Spinal cord (tissue), 9 donors: ENCODE measurements at regions not wholly inside any gene's neighbourhood (a gene's known extent, or its start where the extent isn't known, plus 50 kb on each side); places are given as distances from the start of the nearest gene placed in this dataset.

Source experiments
- DNase-seq, 6 donors: peaks; one replicate each; pipeline versions ENCODE4 v3.0.0 to v3.0.0-alpha.2; 2013 to 2015; ENCODE audit warnings: low spot score in 6 of 6, low read depth in 4 of 6
- H3K27ac ChIP-seq: one replicate; pipeline ENCODE4 v1.5.1; 2013; ENCODE audit warnings: low read depth, low read length, control low read depth
- H3K27me3 ChIP-seq: one replicate; pipeline ENCODE4 v1.6.1; 2013; ENCODE audit warnings: low read length; ENCODE audit not compliant: control insufficient read depth, insufficient read depth
- H3K36me3 ChIP-seq: one replicate; pipeline ENCODE4 v1.6.1; 2013; ENCODE audit warnings: low read length; ENCODE audit not compliant: control insufficient read depth, insufficient read depth
- H3K4me1 ChIP-seq: one replicate; pipeline ENCODE4 v1.6.1; 2013; ENCODE audit warnings: low read length; ENCODE audit not compliant: control insufficient read depth, insufficient read depth
- H3K4me3 ChIP-seq: one replicate; pipeline ENCODE4 v1.5.1; 2013; ENCODE audit warnings: low read depth, low read length, control low read depth
- H3K9me3 ChIP-seq: one replicate; pipeline ENCODE4 v1.6.1; 2013; ENCODE audit warnings: low read length; ENCODE audit not compliant: control insufficient read depth, insufficient read depth
- WGBS: methylation state at CpG from one replicate; pipeline ENCODE4 v1.1.5; 2013; ENCODE audit warnings: missing lambda C conversion rate; ENCODE audit not compliant: insufficient coverage; 5-methylcytosine and 5-hydroxymethylcytosine counted together
- donor health status: healthy.

DNA sequence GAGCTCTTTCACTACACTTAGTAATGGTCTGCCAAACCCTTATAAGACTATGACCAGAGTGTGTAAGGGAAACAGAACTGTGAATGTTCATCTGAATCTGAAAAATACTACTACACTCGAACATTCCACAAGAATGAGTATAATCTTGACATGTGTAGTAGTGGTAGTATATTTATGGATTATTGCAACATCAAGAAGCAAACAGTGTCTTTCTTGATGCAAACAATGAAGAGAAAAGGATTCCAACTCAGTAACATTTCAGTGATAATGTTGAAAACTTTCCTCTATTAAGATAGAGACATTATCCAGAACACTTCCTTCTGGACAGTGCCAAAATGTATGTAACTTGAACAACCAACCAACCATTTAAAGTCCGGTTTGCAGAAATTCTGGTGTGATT lies 394.7 kb upstream of the CPEB2 start:
- WGBS = no CpG with 5 or more reads among the region's 2 CpGs
- Histone ChIP-seq H3K27ac (no peak overlapping the region), H3K4me1 (no peaks in the 10 kb centered on the region), H3K36me3 (no peaks in the 10 kb centered on the region), H3K27me3 (no peaks in the 10 kb centered on the region), H3K4me3 (no peak overlapping the region), H3K9me3 (no peaks in the 10 kb centered on the region)
- no peak for DNase-seq

DNA sequence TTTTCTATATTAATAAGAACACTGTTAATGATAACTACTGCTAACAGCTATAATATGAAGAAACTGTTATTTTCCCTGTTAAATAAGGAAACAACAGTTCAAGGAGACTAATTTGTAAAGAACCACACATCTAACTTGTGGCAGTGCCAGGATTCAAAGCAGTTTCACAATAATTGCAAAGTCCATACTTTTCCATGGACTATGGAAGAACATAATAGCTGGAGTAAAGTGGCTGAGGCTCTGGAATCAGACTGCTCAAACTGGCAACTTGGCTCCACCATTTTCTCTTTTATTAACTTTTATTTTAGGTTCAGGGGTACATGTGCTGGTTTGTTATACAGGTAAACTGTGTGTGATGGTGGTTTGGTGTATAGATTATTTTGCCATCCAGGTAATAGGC lies 393.7 kb upstream of the CPEB2 start:
- Histone ChIP-seq H3K36me3 (no peaks in the 10 kb centered on the region), H3K4me3 (no peak overlapping the region), H3K27ac (no peak overlapping the region), H3K9me3 (no peaks in the 10 kb centered on the region), H3K4me1 (no peaks in the 10 kb centered on the region), H3K27me3 (no peaks in the 10 kb centered on the region)
- no peak for DNase-seq

DNA sequence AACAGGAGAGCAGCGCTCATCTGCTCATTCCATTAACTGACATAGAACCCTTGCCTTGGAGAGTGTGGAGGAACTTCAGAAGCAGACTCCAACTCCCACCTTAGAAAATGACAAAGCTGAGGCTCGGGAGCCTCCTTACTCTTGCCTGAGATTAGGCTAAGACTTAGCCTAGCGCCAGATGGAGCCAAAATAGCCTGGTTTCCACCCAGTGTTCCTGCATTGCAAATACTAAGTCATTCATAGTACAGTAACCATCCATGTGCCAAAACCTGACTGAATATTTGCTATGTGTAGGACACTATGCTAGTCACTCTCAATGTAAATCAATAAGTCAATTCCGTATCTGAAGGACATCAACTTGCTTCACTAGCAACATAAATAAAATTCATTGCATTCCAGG lies 387.4 kb upstream of the CPEB2 start:
- no peaks in the 10 kb centered on the region for H3K27me3 ChIP-seq
- no peaks in the 10 kb centered on the region for H3K9me3 ChIP-seq
- no CpG with 5 or more reads among the region's 4 CpGs for WGBS
- H3K4me3 ChIP-seq = no peak overlapping the region
- no peak for DNase-seq
- no peaks in the 10 kb centered on the region for H3K36me3 ChIP-seq
- H3K4me1 ChIP-seq = no peaks in the 10 kb centered on the region
- H3K27ac ChIP-seq = no peak overlapping the region

DNA sequence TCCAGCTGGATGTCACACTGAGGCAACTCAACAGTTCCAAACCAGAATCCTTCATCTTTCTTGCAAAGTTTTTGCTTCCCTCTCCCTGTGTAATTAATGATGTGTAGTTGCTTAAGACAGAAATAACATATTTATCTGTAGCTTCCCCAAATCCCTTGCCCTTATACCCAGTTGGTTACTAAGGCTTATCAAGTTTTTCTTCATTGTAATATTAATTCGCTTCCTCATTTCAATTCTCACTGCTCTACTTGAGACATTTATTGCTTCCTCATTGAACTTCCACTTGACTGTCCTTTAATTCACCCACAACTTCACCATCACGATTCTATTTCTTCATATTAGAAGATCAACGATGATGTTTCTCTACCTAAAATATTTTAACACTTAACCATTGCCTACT lies 386.6 kb upstream of the CPEB2 start:
- Histone ChIP-seq H3K27ac (no peak overlapping the region), H3K4me1 (peaks cover 1% of the 10 kb centered on the region), H3K9me3 (no peaks in the 10 kb centered on the region), H3K36me3 (no peaks in the 10 kb centered on the region), H3K27me3 (no peaks in the 10 kb centered on the region), H3K4me3 (no peak overlapping the region)
- no peak for DNase-seq
- 93% methylated on average over 2 of the region's 3 CpGs for WGBS

- Histone ChIP-seq H3K4me3 (no peak overlapping the region), H3K36me3 (no peaks in the 10 kb centered on the region), H3K27me3 (no peaks in the 10 kb centered on the region), H3K9me3 (peaks cover 2% of the 10 kb centered on the region), H3K4me1 (peaks cover 3% of the 10 kb centered on the region), H3K27ac (no peak overlapping the region)
- WGBS = 38% methylated on average over 1 of the region's 1 CpG
- peak in 1 of 6 donors; percentile 34 for DNase-seq
These were observed 381.6 kb upstream of the CPEB2 start for GRCh38 chr4:14620567-14621141.

DNA sequence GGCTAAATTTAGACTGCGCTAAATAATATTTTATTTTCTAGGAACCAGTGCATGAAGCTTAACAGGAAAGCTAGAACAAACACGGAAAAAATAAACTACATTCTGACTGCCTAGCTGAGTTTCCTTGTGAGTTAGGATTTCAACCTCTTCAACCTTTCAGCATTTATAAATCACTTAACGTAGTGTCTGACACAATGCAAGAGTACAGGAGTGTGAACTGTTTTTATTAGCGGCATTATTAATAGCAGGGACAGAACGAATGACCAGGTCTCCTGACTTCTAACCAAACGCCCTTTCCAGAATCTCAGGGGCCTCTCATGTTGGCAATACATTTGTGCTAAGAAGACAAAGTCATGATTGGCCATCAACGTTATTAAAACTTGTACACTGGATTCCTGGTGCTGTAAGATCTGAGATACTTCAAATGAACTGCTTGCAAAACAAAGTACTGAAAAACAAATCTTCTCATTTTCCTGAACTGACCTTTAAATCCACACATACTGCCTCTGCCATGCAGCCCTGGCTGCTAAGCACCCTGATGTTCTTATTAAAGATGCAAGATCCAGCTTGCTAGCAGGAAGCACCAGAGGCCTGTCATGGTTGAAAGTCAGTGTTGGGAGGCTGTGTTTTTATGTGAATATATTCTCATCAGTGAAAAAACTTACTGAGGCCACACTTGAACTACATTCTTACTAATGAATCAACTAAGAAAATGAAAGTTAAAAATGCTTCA lies 380.4 kb upstream of the CPEB2 start:
- no peak overlapping the region for H3K4me3 ChIP-seq
- peak overlapping the region; percentile 36 for H3K27ac ChIP-seq
- peak in 4 of 6 donors; percentile 2 to 60 (median 22) for DNase-seq
- WGBS = 43% methylated on average over 3 of the region's 7 CpGs
- H3K4me1 ChIP-seq = peaks cover 3% of the 10 kb centered on the region
- no peaks in the 10 kb centered on the region for H3K36me3 ChIP-seq
- H3K9me3 ChIP-seq = peaks cover 2% of the 10 kb centered on the region
- H3K27me3 ChIP-seq = no peaks in the 10 kb centered on the region

DNA sequence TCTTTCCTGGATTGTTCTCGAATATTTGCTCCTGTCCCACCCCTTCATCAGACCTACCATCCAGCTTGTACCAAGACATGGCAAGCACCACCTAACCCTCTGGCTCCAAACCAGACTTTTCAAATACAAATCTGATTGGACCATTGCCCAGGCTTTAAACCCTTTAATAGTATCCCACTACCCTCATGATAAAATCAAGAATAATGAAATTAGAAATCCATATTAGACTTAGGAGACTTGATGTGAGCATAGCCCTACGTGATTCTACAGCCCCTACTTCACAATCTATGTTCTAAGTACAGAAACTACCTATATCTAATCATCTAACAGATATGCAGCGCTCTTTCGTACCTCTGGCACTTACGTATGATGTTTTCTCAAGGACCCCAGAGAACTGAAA lies 375.2 kb upstream of the CPEB2 start:
- Histone ChIP-seq H3K4me3 (no peak overlapping the region), H3K36me3 (no peaks in the 10 kb centered on the region), H3K27me3 (no peaks in the 10 kb centered on the region), H3K4me1 (no peaks in the 10 kb centered on the region), H3K9me3 (peaks cover 2% of the 10 kb centered on the region), H3K27ac (no peak overlapping the region)
- no peak for DNase-seq
- WGBS = 93% methylated on average over 1 of the region's 5 CpGs

- Histone ChIP-seq H3K27ac (no peak overlapping the region), H3K4me1 (no peaks in the 10 kb centered on the region), H3K36me3 (no peaks in the 10 kb centered on the region), H3K27me3 (no peaks in the 10 kb centered on the region), H3K9me3 (no peaks in the 10 kb centered on the region), H3K4me3 (no peak overlapping the region)
- no peak for DNase-seq
These were observed 370.4 kb upstream of the CPEB2 start for GRCh38 chr4:14631806-14632440.

DNA sequence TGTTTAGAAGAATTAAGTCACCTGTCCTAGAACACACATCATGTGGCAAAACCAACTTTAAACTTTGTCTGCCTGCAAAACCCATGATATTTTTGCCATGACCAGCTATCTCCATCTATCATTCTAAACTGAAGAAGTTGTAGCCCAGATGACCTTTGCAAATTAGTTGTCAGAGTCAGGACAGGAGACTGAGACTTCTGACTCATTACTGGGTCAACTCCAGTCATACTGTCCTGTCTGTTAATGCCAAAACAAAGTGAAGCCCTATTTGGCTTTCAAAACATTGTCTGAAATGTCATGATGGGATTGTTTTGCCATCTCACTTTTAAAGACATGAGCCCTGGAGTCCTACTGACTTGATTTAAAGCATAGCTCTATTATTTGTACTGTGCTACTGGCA lies 365.7 kb upstream of the CPEB2 start:
- DNase-seq = no peak
- H3K4me3 ChIP-seq = no peak overlapping the region
- H3K27me3 ChIP-seq = no peaks in the 10 kb centered on the region
- H3K9me3 ChIP-seq = no peaks in the 10 kb centered on the region
- no peaks in the 10 kb centered on the region for H3K4me1 ChIP-seq
- no peaks in the 10 kb centered on the region for H3K36me3 ChIP-seq
- no peak overlapping the region for H3K27ac ChIP-seq

DNA sequence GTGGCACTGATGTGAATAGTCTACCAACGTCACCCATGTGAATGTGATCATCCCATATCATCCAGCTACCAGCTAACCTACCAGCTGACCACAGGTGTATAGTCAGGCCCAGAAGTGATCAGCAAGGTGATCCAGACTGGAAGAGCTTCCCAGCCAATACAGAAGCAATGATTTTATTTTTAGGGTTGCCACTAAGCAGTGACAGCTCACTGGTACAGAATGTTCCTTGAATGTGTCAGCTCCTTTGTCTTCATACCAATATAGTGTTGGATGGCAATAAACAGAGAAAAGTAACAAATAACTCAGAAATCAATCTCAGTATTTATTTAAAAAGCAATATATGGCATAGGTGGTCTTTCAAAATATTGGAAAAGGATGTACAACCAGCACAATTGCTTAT lies 361.8 kb upstream of the CPEB2 start:
- Histone ChIP-seq H3K4me3 (no peak overlapping the region), H3K27me3 (no peaks in the 10 kb centered on the region), H3K9me3 (no peaks in the 10 kb centered on the region), H3K36me3 (no peaks in the 10 kb centered on the region), H3K27ac (no peak overlapping the region), H3K4me1 (no peaks in the 10 kb centered on the region)
- no peak for DNase-seq
- no CpG with 5 or more reads among the region's 1 CpG for WGBS
